WTC11 (cell line): ENCODE measurements at regions not wholly inside any gene's neighbourhood (a gene's known extent, or its start where the extent isn't known, plus 50 kb on each side); places are given as distances from the start of the nearest gene placed in this dataset.
A peak's percentile ranks its signal among the peaks of the same experiment; 100 is the strongest.

ENCODE experiments used
- ATAC-seq: fragments of 200-7000 bp; cut with Tn5 transposase; 2 replicates; pipeline ENCODE4 v1.10.0; 2021; ENCODE audit warnings: mild to moderate bottlenecking, moderate library complexity
- CTCF ChIA-PET: fragments of 300-600 bp; sonication (Branson Sonifier 250); formaldehyde crosslinking; loops from one replicate; lab custom pipeline; 2021; ENCODE audit warnings: antibody characterized with exemption; lab: Charles Lee
- POLR2A ChIA-PET: fragments of 350-600 bp; sonication (Branson Sonifier 250); formaldehyde crosslinking; loops from one replicate; lab custom pipeline; 2021; ENCODE audit warnings: antibody characterized with exemption; lab: Charles Lee
- DNase-seq: peaks from one replicate; pipeline ENCODE4 v3.0.0; 2021; ENCODE audit warnings: low spot score
- H3K27ac Mint-ChIP-seq: 2 replicates; pipeline ENCODE4 v1.8.0; 2021; ENCODE audit warnings: mixed read lengths
- H3K27me3 Mint-ChIP-seq: 2 replicates; pipeline ENCODE4 v1.8.0; 2021; ENCODE audit warnings: low read depth, mild to moderate bottlenecking, moderate library complexity, mixed read lengths
- H3K36me3 Mint-ChIP-seq: 2 replicates; pipeline ENCODE4 v1.8.0; 2021; ENCODE audit warnings: mixed read lengths
- H3K4me1 Mint-ChIP-seq: 2 replicates; pipeline ENCODE4 v1.8.0; 2022; ENCODE audit warnings: mixed read lengths
- H3K4me3 Mint-ChIP-seq: 2 replicates; pipeline ENCODE4 v1.8.0; 2021; ENCODE audit warnings: mild to moderate bottlenecking, moderate library complexity, mixed read lengths
- H3K9me3 Mint-ChIP-seq: 2 replicates; pipeline ENCODE4 v1.8.0; 2021; ENCODE audit warnings: mixed read lengths
- CREM ChIP-seq: sonication (generic); formaldehyde crosslinking; IDR thresholded peaks from 2 replicates; pipeline ENCODE4 v1.8.1; 2022; ENCODE audit warnings: mild to moderate bottlenecking, missing genetic modification reagents, moderate library complexity
- EMX1 ChIP-seq: fragments of 250-450 bp; sonication (Bioruptor Pico); IDR thresholded peaks from 2 replicates; pipeline ENCODE4 v1.8.0; 2021; ENCODE audit warnings: mild to moderate bottlenecking
- FOXP1 ChIP-seq: sonication (generic); formaldehyde crosslinking; IDR thresholded peaks from 2 replicates; pipeline ENCODE4 v1.8.0; 2022; ENCODE audit warnings: missing genetic modification reagents, mild to moderate bottlenecking, moderate library complexity, borderline replicate concordance
- GABPB1 ChIP-seq: sonication (generic); formaldehyde crosslinking; IDR thresholded peaks from 2 replicates; pipeline ENCODE4 v1.8.1; 2023; ENCODE audit warnings: mild to moderate bottlenecking, missing genetic modification reagents
- HMGA2 ChIP-seq: fragments of 250-450 bp; sonication (Bioruptor Pico); IDR thresholded peaks from 2 replicates; pipeline ENCODE4 v1.4.0; 2021; ENCODE audit warnings: mild to moderate bottlenecking, moderate library complexity
- NFE2L1 ChIP-seq: sonication (generic); formaldehyde crosslinking; IDR thresholded peaks from 2 replicates; pipeline ENCODE4 v1.8.1; 2023; ENCODE audit warnings: missing genetic modification reagents
- SMAD4 ChIP-seq: sonication (generic); formaldehyde crosslinking; IDR thresholded peaks from 2 replicates; pipeline ENCODE4 v1.8.0; 2022; ENCODE audit warnings: mild to moderate bottlenecking, missing genetic modification reagents
- STAT6 ChIP-seq: sonication (generic); formaldehyde crosslinking; conservative IDR thresholded peaks from 2 replicates; pipeline ENCODE4 v1.8.1; 2023; ENCODE audit warnings: mild to moderate bottlenecking, low read depth, missing genetic modification reagents, moderate library complexity
- TEAD1 ChIP-seq: sonication (generic); formaldehyde crosslinking; IDR thresholded peaks from 2 replicates; pipeline ENCODE4 v1.8.0; 2022; ENCODE audit warnings: mild to moderate bottlenecking, missing genetic modification reagents
- TEAD4 ChIP-seq: sonication (generic); formaldehyde crosslinking; IDR thresholded peaks from 2 replicates; pipeline ENCODE4 v1.8.0; 2022; ENCODE audit warnings: mild to moderate bottlenecking, missing genetic modification reagents
- USF2 ChIP-seq: sonication (generic); formaldehyde crosslinking; IDR thresholded peaks from 2 replicates; pipeline ENCODE4 v1.8.1; 2023; ENCODE audit warnings: mild to moderate bottlenecking, missing genetic modification reagents, moderate library complexity
- ZNF219 ChIP-seq: sonication (generic); formaldehyde crosslinking; IDR thresholded peaks from 2 replicates; pipeline ENCODE4 v1.8.0; 2023; ENCODE audit warnings: missing genetic modification reagents, mild to moderate bottlenecking, borderline replicate concordance
- ZNF416 ChIP-seq: fragments of 250-450 bp; sonication (Bioruptor Pico); IDR thresholded peaks from 2 replicates; pipeline ENCODE4 v1.9.0; 2021; ENCODE audit warnings: mild to moderate bottlenecking, inconsistent platforms
- TF ChIP-seq, protein P1 (sequence below): sonication (generic); formaldehyde crosslinking; IDR thresholded peaks from 2 replicates; pipeline ENCODE4 v1.8.0; 2022; ENCODE audit warnings: mild to moderate bottlenecking, missing genetic modification reagents
- TF ChIP-seq, protein P2 (sequence below): sonication (generic); formaldehyde crosslinking; IDR thresholded peaks from 2 replicates; pipeline ENCODE4 v1.8.0; 2023; ENCODE audit warnings: missing genetic modification reagents
- TF ChIP-seq, protein P3 (sequence below): sonication (generic); formaldehyde crosslinking; IDR thresholded peaks from 2 replicates; pipeline ENCODE4 v1.8.1; 2022; ENCODE audit warnings: mild to moderate bottlenecking, missing genetic modification reagents, moderate library complexity, borderline replicate concordance
- TF ChIP-seq, protein P4 (sequence below): fragments of 250-450 bp; sonication (Bioruptor Pico); conservative IDR thresholded peaks from 2 replicates; pipeline ENCODE4 v1.9.0; 2021; ENCODE audit warnings: mild to moderate bottlenecking

- CTCF ChIA-PET, result no interaction called here
- Mint-ChIP-seq H3K9me3 (no peaks in the 10 kb centered on the region), H3K4me1 (peaks cover 77% of the 10 kb centered on the region)
- ATAC-seq, result no peak
- TF ChIP-seq FOXP1 (CRISPR knock-in tag) (no peak), EMX1 (CRISPR knock-in tag) (no peak), GABPB1 (no peak)
- TF ChIP-seq, all 79 proteins: peak for 0
- no peak for DNase-seq
- Mint-ChIP-seq H3K4me3 (no peak overlapping the region), H3K36me3 (no peaks in the 10 kb centered on the region; the same call in 1 of the 2 replicates), H3K27ac (peak overlapping the region; percentile 89), H3K27me3 (no peaks in the 10 kb centered on the region)
- POLR2A ChIA-PET, result no interaction called here
These were observed 72.8 kb downstream of the FHIP1A start for GRCh38 chr4:151481813-151482212.

DNA sequence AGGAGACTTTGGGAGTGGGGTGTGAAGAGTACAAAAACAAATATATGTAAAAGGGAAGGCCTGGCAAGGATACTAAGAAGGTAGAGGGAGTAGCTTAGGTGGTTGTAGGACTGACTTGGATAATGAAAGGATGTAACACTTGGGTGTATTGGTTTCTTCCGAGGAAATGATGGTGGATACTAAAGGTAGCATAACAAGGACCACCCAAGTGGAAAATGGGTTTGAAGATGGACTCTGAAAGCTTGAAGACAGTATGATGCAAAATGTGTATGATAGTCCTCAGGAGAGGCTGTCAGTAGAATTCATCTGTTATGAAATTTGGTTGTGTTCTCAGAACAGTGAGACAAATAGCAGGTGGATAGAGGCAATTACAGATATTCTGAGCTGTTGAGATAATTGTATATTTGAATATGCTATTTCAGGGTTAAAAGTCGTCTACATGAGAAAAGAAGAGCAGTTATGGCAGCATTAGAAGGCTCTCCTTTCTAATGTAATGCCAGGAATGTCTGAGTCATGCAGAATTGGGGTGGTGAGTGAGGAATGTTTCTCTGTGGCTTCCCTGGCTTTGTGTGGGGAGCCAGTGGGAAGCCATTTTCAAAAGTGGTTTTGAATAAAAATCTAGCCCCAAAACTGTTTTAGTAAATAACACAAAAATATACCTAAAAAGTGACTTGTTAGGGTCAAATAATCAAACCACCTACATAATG is 75.6 kb downstream of the FHIP1A start:
- H3K27ac Mint-ChIP-seq, result peak overlapping the region; percentile 99
- peak; percentile 36 for DNase-seq
- ATAC-seq, result peak; percentile 61

GRCh38 chr4:151485541-151486131 is 76.7 kb downstream of the FHIP1A start:
- H3K9me3 Mint-ChIP-seq, result peaks cover 8% of the 10 kb centered on the region
- peaks cover 14% of the 10 kb centered on the region for H3K36me3 Mint-ChIP-seq
- H3K27ac Mint-ChIP-seq, result peak overlapping the region; percentile 87
- DNase-seq (no peak), ATAC-seq (no peak)
- H3K27me3 Mint-ChIP-seq, result no peaks in the 10 kb centered on the region
- ChIA-PET CTCF (interaction anchor here (1.3 to 1.4 kb wide), 2 partner anchors 119 to 188 kb away, joined by 4 to 6 read pairs; no protein-coding TSS in a partner anchor), POLR2A (interaction anchor here (0.6 kb wide), 1 partner anchor 11 kb away, joined by 3 read pairs; no protein-coding TSS in a partner anchor)
- H3K4me3 Mint-ChIP-seq, result no peak overlapping the region
- peaks cover 89% of the 10 kb centered on the region for H3K4me1 Mint-ChIP-seq
- TF ChIP-seq TEAD4 (CRISPR knock-in tag) (no peak), HMGA2 (CRISPR knock-in tag) (no peak), ZNF219 (CRISPR knock-in tag) (no peak), CREM (no peak), ZNF416 (no peak), SMAD4 (CRISPR knock-in tag) (no peak), USF2 (CRISPR knock-in tag) (no peak), STAT6 (CRISPR knock-in tag) (no peak)
- TF ChIP-seq, protein P1, sequence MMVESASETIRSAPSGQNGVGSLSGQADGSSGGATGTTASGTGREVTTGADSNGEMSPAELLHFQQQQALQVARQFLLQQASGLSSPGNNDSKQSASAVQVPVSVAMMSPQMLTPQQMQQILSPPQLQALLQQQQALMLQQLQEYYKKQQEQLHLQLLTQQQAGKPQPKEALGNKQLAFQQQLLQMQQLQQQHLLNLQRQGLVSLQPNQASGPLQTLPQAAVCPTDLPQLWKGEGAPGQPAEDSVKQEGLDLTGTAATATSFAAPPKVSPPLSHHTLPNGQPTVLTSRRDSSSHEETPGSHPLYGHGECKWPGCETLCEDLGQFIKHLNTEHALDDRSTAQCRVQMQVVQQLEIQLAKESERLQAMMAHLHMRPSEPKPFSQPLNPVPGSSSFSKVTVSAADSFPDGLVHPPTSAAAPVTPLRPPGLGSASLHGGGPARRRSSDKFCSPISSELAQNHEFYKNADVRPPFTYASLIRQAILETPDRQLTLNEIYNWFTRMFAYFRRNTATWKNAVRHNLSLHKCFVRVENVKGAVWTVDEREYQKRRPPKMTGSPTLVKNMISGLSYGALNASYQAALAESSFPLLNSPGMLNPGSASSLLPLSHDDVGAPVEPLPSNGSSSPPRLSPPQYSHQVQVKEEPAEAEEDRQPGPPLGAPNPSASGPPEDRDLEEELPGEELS (CRISPR knock-in tag), result no peak
- TF ChIP-seq, protein P2, sequence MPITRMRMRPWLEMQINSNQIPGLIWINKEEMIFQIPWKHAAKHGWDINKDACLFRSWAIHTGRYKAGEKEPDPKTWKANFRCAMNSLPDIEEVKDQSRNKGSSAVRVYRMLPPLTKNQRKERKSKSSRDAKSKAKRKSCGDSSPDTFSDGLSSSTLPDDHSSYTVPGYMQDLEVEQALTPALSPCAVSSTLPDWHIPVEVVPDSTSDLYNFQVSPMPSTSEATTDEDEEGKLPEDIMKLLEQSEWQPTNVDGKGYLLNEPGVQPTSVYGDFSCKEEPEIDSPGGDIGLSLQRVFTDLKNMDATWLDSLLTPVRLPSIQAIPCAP (CRISPR knock-in tag), result no peak
- TF ChIP-seq, protein P3, sequence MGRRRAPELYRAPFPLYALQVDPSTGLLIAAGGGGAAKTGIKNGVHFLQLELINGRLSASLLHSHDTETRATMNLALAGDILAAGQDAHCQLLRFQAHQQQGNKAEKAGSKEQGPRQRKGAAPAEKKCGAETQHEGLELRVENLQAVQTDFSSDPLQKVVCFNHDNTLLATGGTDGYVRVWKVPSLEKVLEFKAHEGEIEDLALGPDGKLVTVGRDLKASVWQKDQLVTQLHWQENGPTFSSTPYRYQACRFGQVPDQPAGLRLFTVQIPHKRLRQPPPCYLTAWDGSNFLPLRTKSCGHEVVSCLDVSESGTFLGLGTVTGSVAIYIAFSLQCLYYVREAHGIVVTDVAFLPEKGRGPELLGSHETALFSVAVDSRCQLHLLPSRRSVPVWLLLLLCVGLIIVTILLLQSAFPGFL (CRISPR knock-in tag), result no peak

More for the DNA sequence above, 75.6 kb downstream of the FHIP1A start:
- ChIA-PET CTCF (interaction anchor here (0.6 to 1.8 kb wide), 2 partner anchors 8 to 10 kb away, joined by 4 to 6 read pairs; no protein-coding TSS in a partner anchor), POLR2A (interaction anchor here (0.6 kb wide), 1 partner anchor 10 kb away, joined by 3 read pairs; no protein-coding TSS in a partner anchor)
- TF ChIP-seq TEAD4 (CRISPR knock-in tag), result peak; percentile 71; the same call in 1 of the 2 replicates
- peak; percentile 88 for TF ChIP-seq NFE2L1 (CRISPR knock-in tag)
- TF ChIP-seq, protein P4, sequence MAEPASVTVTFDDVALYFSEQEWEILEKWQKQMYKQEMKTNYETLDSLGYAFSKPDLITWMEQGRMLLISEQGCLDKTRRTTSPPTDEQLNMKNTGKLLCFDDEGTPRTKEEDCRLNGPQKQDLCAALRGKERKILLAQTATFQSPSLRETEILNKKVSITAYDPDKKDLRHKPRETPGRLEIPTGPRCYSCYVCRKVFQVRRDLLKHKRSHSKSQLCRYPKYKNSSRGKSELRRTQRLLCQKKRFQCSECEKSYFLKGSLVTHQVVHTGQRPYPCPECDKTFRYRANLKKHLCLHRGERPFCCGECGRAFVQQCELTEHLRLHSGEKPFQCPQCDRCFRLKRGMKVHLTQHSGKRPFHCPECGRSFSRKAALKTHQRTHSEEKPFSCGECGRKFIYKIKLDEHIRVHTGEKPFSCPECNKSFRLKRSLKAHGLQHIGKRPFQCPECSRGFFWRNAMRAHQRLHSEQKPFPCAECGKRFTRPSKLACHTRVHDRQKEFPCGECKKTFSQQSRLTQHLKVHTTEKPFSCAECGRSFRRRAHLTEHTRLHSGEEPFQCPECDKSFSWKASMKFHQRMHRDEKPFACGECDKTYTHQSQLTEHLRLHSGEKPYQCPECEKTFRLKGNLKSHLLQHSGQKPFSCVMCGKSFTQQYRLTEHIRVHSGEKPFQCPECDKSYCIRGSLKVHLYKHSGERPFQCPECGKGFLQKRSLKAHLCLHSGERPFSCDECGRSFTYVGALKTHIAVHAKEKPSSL, result no peak
- peak; percentile 92; the same call in 1 of the 2 replicates for TF ChIP-seq TEAD1
- TF ChIP-seq, all 79 proteins: peak for 3
- Mint-ChIP-seq H3K4me1 (peaks cover 89% of the 10 kb centered on the region), H3K9me3 (0 out of 2 replicates have a peak, but pooled peaks cover 5% of the 10 kb centered on the region), H3K27me3 (no peaks in the 10 kb centered on the region), H3K36me3 (peaks cover 9% of the 10 kb centered on the region), H3K4me3 (peak overlapping the region; percentile 44)
